WERI-Rb-1 (cell line): ENCODE measurements at regions not wholly inside any gene's neighbourhood (a gene's known extent, or its start where the extent isn't known, plus 50 kb on each side); places are given as distances from the start of the nearest gene placed in this dataset.

ENCODE experiments used
- DNase-seq: peaks from one replicate; pipeline ENCODE4 v3.0.0-alpha.2; 2020
- H3K27ac ChIP-seq: fragments of 250-450 bp; sonication (Bioruptor Pico); 2 replicates; pipeline ENCODE4 v1.5.1; 2020; ENCODE audit warnings: mild to moderate bottlenecking, moderate library complexity
- H3K27me3 ChIP-seq: fragments of 250-450 bp; sonication (Bioruptor Pico); 2 replicates; pipeline ENCODE4 v1.5.1; 2021; ENCODE audit warnings: mild to moderate bottlenecking, low read depth, moderate library complexity; ENCODE audit not compliant: insufficient read depth, severe bottlenecking
- H3K36me3 ChIP-seq: fragments of 250-450 bp; sonication (Bioruptor Pico); 2 replicates; pipeline ENCODE4 v1.5.1; 2020; ENCODE audit warnings: mild to moderate bottlenecking, moderate library complexity
- H3K4me3 ChIP-seq: 2 replicates; pipeline ENCODE4 v1.5.1; 2011; ENCODE audit warnings: low read depth, mild to moderate bottlenecking, control low read depth, low read length
- H3K9me3 ChIP-seq: fragments of 250-450 bp; sonication (Bioruptor Pico); 2 replicates; pipeline ENCODE4 v1.5.1; 2021; ENCODE audit warnings: mild to moderate bottlenecking, moderate library complexity; ENCODE audit not compliant: severe bottlenecking
- TF ChIP-seq, protein P1 (sequence below): IDR thresholded peaks from 2 replicates; pipeline ENCODE4 v1.5.1; 2011; ENCODE audit warnings: low read depth, mild to moderate bottlenecking, control low read depth, inconsistent platforms, low read length

DNA sequence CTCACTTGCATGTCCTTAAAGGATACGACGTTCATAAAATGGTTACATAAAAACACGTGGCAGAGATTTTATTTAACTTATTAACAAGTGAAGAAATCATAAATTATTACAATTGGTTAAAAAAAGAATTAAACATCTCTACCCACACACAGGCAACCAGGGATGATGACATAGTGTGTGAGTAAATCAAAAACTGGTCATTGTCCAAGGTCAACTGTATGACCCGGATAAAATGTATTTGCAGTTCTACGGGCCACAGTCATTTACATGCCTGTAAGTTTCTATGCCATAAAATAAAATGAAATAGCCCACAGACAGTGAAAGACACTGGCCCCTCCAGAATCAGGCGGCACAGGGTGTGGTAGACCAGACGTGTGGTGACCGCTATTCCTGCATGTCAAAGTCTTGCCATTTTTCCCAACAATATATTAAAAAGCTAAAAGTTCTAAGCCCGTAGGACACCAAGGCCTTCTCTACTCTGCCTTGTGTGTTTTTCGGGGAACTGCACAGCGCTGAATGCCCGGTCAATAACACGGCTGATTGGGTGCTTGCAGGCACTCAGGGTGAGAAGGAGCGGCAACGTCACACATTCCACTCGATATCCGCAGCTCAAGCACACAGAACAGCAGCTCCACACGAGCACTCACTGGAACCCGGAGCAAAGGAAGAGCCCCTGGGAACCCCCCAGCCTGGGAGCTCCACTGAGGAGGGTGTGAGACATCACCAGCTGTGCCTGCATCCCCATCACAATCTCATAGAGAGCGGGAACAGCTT, 143.3 kb upstream of the PPP2R2D start:
- Histone ChIP-seq H3K4me3 (no peak overlapping the region), H3K27ac (no peak overlapping the region), H3K9me3 (no peaks in the 10 kb centered on the region), H3K27me3 (no peaks in the 10 kb centered on the region), H3K36me3 (no peaks in the 10 kb centered on the region)
- TF ChIP-seq, protein P1, sequence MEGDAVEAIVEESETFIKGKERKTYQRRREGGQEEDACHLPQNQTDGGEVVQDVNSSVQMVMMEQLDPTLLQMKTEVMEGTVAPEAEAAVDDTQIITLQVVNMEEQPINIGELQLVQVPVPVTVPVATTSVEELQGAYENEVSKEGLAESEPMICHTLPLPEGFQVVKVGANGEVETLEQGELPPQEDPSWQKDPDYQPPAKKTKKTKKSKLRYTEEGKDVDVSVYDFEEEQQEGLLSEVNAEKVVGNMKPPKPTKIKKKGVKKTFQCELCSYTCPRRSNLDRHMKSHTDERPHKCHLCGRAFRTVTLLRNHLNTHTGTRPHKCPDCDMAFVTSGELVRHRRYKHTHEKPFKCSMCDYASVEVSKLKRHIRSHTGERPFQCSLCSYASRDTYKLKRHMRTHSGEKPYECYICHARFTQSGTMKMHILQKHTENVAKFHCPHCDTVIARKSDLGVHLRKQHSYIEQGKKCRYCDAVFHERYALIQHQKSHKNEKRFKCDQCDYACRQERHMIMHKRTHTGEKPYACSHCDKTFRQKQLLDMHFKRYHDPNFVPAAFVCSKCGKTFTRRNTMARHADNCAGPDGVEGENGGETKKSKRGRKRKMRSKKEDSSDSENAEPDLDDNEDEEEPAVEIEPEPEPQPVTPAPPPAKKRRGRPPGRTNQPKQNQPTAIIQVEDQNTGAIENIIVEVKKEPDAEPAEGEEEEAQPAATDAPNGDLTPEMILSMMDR = no peak
- no peak for DNase-seq

DNA sequence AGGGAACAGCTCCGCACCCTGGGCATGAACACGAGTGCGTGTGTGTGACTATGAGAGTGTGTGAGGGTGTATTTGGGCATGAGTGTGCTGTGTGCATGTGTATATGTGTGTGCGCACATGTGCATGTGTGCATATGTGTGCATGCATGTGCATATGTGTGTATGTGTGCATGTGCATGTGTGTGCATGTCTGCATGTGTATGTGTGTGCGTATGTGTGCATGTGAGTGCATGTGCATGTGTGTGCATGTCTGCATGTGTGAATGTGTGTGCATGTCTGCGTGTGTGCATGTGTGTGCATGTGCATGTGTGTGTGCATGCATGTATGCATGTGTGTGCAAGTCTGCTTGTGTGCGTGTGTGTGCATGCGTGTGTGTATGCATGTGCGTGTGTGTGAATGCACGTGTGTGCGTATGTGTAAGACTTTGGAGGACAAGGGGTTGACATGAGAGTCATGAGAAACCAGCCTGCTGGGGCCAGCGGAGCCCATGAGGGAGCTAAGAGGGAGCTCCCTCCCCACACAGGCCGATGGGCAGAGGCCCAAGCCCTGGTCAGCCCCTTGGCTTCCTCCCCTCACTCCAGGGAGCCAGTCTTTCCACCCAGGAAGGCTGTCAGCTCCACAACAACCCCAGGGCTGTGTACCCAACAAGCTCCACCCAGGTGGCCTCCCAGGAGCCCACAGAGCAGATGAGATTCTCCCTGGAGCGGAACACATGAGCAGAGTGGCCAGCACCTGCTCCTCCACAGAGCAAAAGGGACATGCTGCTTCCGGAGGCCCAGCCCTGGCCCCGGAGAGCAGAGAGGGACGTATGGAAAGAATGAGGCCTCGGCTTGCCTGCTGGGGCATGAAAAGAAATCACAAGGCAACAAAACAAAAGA, 142.5 kb upstream of the PPP2R2D start:
- Histone ChIP-seq H3K4me3 (no peak overlapping the region), H3K9me3 (no peaks in the 10 kb centered on the region), H3K27ac (no peak overlapping the region), H3K27me3 (no peaks in the 10 kb centered on the region), H3K36me3 (no peaks in the 10 kb centered on the region)
- TF ChIP-seq, protein P1 = no peak
- DNase-seq = no peak

DNA sequence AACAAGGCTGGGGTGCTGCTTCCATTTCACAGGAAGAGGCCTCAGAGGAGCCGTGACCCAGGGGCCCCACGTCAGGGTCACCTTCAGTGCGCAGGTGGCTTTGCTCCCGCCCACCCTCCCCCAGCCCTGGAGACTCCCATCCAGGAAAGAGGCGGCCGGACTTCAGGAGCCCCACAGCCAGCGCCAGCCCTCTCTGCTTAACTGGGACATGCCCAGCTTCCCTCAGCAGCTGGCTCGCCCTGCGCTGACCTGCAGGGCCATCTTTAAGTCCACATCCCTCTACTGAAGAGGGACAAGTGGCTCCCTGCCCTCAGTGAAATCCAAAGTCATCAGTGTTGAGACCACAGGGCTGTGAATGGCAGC, 141.9 kb upstream of the PPP2R2D start:
- no peak for DNase-seq
- Histone ChIP-seq H3K4me3 (no peak overlapping the region), H3K27me3 (no peaks in the 10 kb centered on the region), H3K9me3 (no peaks in the 10 kb centered on the region), H3K27ac (no peak overlapping the region), H3K36me3 (no peaks in the 10 kb centered on the region)
- TF ChIP-seq, protein P1 = no peak

DNA sequence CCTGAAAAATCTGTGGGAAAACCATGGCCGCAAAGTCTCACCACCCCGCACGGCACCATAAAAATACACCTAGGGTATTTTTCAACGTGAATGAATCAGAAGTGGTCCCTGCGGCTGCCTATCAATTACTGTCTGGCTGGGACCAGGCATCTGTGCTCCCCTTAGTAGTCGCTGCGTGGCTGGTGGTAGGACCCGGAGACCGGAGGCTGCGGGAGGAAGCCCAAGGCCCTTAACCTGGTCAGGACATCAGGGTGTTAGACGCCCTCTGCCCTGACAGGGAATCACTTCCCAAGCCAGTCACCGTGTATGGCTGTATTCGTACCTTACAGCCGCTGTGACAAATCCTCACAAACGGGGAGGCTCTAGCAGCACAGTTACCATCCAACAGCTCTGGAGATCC, 141.5 kb upstream of the PPP2R2D start:
- TF ChIP-seq, protein P1 = no peak
- no peak overlapping the region for H3K27ac ChIP-seq

DNA sequence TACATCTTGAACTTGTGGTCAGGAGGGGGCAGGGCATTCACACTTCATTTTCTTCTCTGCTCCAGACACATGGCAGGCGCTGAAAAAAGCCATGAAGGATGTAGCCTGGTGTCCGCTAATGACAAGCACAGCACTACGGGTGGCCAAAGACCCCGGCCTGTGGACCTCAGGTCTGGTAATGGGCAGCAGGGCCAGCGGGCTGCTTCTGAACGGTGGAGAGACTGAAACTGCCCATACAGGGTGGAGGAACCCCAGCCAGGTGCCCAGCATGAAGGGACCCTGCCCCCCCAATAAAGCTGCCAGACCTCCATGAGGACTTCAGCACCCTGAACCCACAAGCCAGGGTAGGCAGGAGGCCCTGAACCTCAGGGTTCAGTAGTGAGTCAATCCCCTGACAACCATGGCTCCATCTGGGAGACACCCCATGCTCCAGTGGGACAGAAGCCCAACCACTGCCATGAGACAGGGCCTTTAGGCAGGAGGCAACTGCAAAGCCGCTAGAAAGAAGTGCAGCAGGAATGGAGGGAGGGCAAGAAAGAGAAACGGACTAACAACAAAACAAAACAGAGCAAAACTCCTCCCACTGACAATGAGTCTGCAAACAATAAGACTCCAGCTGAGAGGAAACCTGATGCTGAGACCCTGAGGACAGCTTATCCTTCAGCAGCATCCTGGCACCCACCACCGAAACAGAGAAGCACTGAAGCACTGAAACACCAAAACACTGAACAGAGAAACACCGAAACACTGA, 140.2 kb upstream of the PPP2R2D start:
- no peaks in the 10 kb centered on the region for H3K9me3 ChIP-seq
- no peak overlapping the region for H3K27ac ChIP-seq
- no peak for DNase-seq
- H3K27me3 ChIP-seq = no peaks in the 10 kb centered on the region
- TF ChIP-seq, protein P1 = no peak
- H3K36me3 ChIP-seq = no peaks in the 10 kb centered on the region
- H3K4me3 ChIP-seq = no peak overlapping the region

More for the DNA sequence above, 141.5 kb upstream of the PPP2R2D start:
- Histone ChIP-seq H3K4me3 (no peak overlapping the region), H3K27me3 (no peaks in the 10 kb centered on the region), H3K36me3 (no peaks in the 10 kb centered on the region), H3K9me3 (no peaks in the 10 kb centered on the region)
- DNase-seq = no peak
